ENCODE measurements at regions not wholly inside any gene's neighbourhood (a gene's known extent, or its start where the extent isn't known, plus 50 kb on each side); places are given as distances from the start of the nearest gene placed in this dataset.

DNA sequence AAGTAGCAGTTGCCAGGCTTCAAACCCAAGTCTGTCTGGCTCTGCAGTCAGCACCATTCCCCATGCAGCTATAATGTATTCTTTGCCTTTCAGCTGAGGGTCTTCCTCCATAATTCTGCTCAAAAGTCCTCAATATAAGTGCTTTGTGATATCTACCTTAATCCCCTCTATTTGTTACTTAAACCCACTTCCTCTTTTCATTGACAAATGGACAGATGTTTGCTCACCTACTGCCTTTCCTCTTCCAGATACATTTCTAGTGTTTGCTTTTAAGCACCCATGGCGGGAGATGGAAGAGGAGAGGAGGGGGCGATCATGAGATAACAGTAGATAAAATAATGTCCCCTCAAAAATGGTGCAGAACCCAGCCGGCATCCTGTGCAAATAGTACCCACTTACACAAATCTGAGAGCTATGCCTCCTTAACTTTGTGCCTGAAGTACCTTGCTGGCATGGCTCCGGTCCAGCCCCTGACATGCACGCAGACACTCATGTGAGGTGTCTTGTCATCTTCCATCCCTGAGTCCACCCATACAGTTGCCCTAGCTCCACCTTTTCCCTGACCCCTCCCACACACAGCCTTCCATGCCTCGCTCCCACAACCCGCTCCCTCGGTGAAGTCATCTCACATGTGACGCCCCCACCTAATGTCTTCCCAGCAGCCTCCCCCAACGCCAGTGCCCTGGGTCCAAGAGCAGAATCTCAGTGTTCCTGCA is 109.6 kb downstream of the TRIM29 start:
- Mint-ChIP-seq H3K9me3 (no peaks in the 10 kb centered on the region), H3K4me3 (no peak overlapping the region), H3K4me1 (no peaks in the 10 kb centered on the region), H3K36me3 (ENCODE audit: low read depth) (no peaks in the 10 kb centered on the region), H3K27ac (no peak overlapping the region), H3K27me3 (peaks cover 2% of the 10 kb centered on the region)
- ChIA-PET CTCF (no interaction called here), POLR2A (no interaction called here)
- no peak for DNase-seq

DNA sequence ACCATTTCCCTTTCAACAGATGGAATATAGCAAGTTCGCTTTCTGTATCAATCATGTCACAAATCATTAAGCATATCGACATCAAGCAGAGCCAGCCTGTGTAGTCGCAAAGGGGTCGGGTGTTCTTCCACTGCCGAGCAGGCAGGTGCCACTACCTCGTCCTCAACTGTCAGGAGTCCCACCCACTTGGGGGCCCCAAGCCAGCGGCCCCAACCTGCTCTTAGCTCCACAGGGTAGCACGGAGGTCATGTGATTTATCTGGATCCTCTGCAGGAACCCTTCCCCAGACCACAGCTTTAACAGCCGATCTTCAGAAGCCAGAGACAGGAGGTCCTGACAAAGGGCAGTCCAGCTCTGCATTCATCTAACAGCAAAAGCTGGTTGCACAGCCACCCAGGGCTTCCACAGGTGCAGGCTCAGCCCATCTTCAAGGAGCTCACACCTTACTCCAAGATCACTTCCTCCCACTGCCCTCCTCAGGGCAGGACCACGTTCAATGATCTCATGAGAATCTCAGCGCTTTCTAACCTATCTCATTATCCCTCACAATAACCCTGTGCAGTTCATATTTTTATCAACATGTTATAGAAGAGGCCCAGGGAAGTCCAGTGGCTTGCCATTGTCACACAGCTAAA is 110.2 kb downstream of the TRIM29 start:
- peaks cover 2% of the 10 kb centered on the region for H3K27me3 Mint-ChIP-seq
- POLR2A ChIA-PET: no interaction called here
- H3K4me1 Mint-ChIP-seq: no peaks in the 10 kb centered on the region
- H3K9me3 Mint-ChIP-seq: no peaks in the 10 kb centered on the region
- CTCF ChIA-PET: no interaction called here
- no peak overlapping the region for H3K4me3 Mint-ChIP-seq
- DNase-seq: no peak
- no peak overlapping the region for H3K27ac Mint-ChIP-seq
- no peaks in the 10 kb centered on the region for H3K36me3 Mint-ChIP-seq (ENCODE audit: low read depth)

DNA sequence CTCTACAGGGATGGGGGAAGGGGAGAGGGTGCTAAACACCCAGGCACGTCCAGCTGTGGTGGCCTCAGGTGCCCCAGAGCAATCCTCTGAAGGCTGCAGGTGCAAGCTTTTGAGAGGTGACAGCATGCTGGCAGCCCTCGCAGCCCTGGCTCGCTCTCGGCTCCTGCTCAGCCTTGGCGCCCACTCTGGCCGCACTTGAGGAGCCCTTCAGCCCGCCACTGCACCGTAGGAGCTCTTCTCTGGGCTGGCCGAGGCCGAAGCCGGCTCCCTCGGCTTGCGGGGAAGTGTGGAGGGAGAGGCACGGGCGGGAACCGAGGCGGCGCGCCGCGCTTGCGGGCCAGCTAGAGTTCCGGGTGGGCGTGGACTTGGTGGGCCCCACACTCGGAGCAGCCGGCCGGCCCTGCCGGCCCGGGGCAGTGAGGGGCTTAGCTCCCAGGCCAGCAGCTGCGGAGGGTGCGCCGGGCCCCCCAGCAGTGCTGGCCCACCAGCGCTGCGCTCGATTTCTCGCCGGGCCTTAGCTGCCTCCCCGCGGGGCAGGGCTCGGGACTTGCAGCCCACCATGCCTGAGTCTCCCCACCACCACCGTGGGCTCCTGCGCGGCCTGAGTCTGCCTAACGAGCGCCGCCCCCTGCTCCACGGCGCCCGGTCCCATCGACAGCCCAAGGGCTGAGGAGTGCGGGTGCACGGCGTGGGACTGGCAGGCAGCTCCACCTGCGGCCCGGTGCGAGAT is 112.1 kb downstream of the TRIM29 start:
- Mint-ChIP-seq H3K9me3 (no peaks in the 10 kb centered on the region), H3K4me1 (no peaks in the 10 kb centered on the region), H3K36me3 (ENCODE audit: low read depth) (no peaks in the 10 kb centered on the region), H3K27me3 (peaks cover 2% of the 10 kb centered on the region), H3K27ac (no peak overlapping the region), H3K4me3 (no peak overlapping the region)
- no peak for DNase-seq
- ChIA-PET POLR2A (no interaction called here), CTCF (interaction anchor here (0.7 kb wide), 1 partner anchor 260 kb away, joined by 6 read pairs; no protein-coding TSS in a partner anchor)

DNA sequence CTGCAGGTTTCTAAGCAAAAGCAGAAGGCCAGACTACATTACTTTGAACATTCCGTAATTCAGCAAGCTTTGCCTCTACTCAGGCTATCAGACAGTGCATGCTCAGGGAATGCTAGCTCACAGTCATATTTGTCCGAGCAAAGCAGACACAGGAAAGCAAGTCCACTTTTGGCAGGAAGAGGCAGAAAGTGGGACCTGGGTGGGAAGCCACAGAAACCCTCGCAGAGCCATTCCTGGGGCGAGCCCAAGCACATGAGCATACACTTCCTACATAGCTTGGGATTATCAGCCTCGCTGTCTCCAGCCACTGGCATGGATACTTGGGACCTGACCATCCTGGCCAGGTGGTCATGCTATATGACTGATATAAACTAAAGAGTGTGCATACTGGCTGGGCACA is 113.3 kb downstream of the TRIM29 start:
- H3K36me3 Mint-ChIP-seq (ENCODE audit: low read depth): no peaks in the 10 kb centered on the region
- peaks cover 3% of the 10 kb centered on the region for H3K27me3 Mint-ChIP-seq
- H3K4me1 Mint-ChIP-seq: no peaks in the 10 kb centered on the region
- no peaks in the 10 kb centered on the region for H3K9me3 Mint-ChIP-seq
- no peak for DNase-seq
- H3K4me3 Mint-ChIP-seq: no peak overlapping the region
- CTCF ChIA-PET: no interaction called here
- no peak overlapping the region for H3K27ac Mint-ChIP-seq
- POLR2A ChIA-PET: no interaction called here

DNA sequence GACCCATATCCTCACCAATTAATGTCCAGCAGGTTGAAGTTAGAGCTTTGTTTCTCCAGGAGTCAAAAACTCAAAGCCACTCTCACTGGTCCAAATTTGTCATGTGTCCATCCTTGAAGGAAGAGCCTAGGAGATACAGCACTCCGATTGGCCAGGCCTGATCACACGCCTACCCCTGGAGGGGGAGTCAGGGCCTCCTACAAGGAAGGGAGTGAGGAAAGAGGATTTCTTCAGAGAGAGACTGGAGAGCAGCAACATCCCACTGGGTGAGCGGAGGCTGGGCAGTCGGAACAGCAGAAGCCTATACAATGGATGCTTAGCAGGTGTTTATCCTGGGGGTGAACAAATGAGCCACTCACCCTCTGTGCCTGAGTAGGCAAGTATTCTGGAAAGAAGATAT is 113.9 kb downstream of the TRIM29 start:
- POLR2A ChIA-PET: no interaction called here
- no peak for DNase-seq
- H3K27me3 Mint-ChIP-seq: peaks cover 3% of the 10 kb centered on the region
- H3K27ac Mint-ChIP-seq: no peak overlapping the region
- no peaks in the 10 kb centered on the region for H3K9me3 Mint-ChIP-seq
- no peaks in the 10 kb centered on the region for H3K36me3 Mint-ChIP-seq (ENCODE audit: low read depth)
- H3K4me3 Mint-ChIP-seq: no peak overlapping the region
- no peaks in the 10 kb centered on the region for H3K4me1 Mint-ChIP-seq
- CTCF ChIA-PET: no interaction called here

DNA sequence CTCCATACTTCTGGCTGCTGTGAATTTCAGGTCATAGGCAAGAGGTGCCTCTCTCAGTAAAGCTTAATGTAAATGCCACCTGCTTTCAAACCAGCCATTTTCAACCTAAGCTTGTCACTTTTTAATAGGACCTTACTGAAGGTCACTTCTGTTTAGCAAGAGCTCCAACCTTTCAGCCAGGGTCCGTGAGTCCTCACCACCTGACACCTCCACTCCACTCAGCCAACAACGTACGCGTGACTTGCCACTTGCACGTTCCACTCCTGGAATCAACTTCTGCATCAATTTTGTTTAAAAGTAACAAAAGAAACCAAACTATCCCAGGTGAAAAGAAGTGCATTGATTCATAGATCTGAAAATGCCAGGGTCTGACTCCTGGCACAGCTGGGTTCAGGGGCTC is 114.4 kb downstream of the TRIM29 start:
- no peaks in the 10 kb centered on the region for H3K9me3 Mint-ChIP-seq
- H3K27me3 Mint-ChIP-seq: peaks cover 3% of the 10 kb centered on the region
- no peak overlapping the region for H3K4me3 Mint-ChIP-seq
- H3K27ac Mint-ChIP-seq: no peak overlapping the region
- ChIA-PET POLR2A (no interaction called here), CTCF (no interaction called here)
- no peaks in the 10 kb centered on the region for H3K36me3 Mint-ChIP-seq (ENCODE audit: low read depth)
- no peaks in the 10 kb centered on the region for H3K4me1 Mint-ChIP-seq
- no peak for DNase-seq

DNA sequence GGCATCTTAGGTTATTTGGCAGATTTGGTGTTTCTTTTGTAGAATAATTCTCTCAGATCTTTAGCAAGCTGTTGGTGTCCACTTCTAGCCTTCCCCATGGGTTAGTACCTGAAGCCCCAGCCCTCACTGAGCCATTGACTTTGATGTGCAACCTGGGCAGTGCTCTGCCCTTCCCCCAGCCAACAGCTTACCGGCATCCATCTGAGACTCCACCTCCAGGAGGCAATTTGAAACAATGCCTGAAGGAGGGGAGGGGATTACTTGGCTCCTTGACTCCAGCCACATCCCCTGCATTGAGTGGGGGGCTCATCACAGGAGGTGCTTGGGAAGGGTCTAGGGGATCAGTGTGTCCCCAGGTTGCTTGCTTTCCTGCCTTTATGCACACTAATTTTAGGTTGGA is 114.8 kb downstream of the TRIM29 start:
- Mint-ChIP-seq H3K36me3 (ENCODE audit: low read depth) (no peaks in the 10 kb centered on the region), H3K4me3 (no peak overlapping the region), H3K27ac (no peak overlapping the region), H3K27me3 (peaks cover 3% of the 10 kb centered on the region), H3K4me1 (no peaks in the 10 kb centered on the region), H3K9me3 (no peaks in the 10 kb centered on the region)
- DNase-seq: no peak
- ChIA-PET CTCF (no interaction called here), POLR2A (no interaction called here)

DNA sequence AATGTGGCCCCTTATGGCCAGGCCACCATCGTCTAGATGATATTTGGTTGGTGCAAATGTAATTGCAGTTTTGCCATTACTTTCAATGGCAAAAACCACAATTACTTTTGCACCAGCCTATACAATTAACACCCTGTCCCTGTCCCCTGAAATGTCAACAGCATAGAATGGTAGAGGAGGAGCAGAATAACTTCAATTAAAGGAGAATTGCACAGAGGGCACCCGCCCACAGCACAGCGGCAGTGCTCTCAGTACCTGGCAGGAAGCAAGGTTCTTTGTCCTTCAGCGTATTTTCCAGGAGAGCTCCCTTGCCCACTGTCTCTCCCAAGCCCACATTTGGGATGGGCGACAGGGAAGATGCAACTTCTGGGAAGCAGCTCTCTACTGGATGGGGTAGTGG is 115.3 kb downstream of the TRIM29 start:
- POLR2A ChIA-PET: no interaction called here
- no peaks in the 10 kb centered on the region for H3K36me3 Mint-ChIP-seq (ENCODE audit: low read depth)
- H3K9me3 Mint-ChIP-seq: no peaks in the 10 kb centered on the region
- no peak for DNase-seq
- CTCF ChIA-PET: no interaction called here
- no peak overlapping the region for H3K4me3 Mint-ChIP-seq
- H3K4me1 Mint-ChIP-seq: no peaks in the 10 kb centered on the region
- H3K27ac Mint-ChIP-seq: no peak overlapping the region
- peaks cover 4% of the 10 kb centered on the region for H3K27me3 Mint-ChIP-seq

GRCh38 chr11:120021978-120022377 is 115.9 kb downstream of the TRIM29 start:
- ChIA-PET POLR2A (no interaction called here), CTCF (no interaction called here)

DNA sequence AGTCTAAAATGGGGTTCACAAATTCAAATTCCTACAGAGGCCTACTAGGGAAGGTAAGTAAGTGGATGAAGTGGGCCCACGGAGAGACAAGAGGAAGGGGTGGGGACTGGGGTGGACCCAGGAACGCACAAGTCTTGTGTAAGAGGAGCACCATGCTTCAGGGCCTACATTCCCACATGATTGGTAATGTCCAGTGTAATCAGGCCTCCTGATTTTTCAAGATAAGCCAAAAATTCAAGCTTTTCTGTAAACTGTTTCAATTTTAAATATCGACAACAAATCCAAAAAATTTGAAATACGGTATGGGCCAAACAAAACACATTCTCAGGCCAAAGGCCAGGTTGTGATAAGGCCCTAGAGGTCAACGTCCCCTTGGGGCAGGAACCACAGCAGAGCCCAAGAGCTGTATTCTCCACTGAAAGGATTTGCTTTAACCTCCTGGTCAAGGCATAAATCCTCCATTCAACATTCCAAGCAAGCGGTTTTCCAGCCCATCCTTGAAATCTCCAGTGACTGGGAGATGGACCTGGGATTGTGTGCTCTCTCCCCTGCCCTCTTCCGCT is 116.4 kb downstream of the TRIM29 start:
- ChIA-PET CTCF (no interaction called here), POLR2A (no interaction called here)
- Mint-ChIP-seq H3K4me1 (no peaks in the 10 kb centered on the region), H3K27ac (no peak overlapping the region), H3K36me3 (ENCODE audit: low read depth) (no peaks in the 10 kb centered on the region), H3K27me3 (peaks cover 13% of the 10 kb centered on the region), H3K4me3 (no peak overlapping the region), H3K9me3 (no peaks in the 10 kb centered on the region)
- DNase-seq: no peak

More at GRCh38 chr11:120021978-120022377, 115.9 kb downstream of the TRIM29 start:
- Mint-ChIP-seq H3K27me3 (peaks cover 8% of the 10 kb centered on the region), H3K4me1 (no peaks in the 10 kb centered on the region), H3K36me3 (ENCODE audit: low read depth) (no peaks in the 10 kb centered on the region), H3K27ac (no peak overlapping the region), H3K4me3 (no peak overlapping the region), H3K9me3 (no peaks in the 10 kb centered on the region)
- DNase-seq: no peak

DNA sequence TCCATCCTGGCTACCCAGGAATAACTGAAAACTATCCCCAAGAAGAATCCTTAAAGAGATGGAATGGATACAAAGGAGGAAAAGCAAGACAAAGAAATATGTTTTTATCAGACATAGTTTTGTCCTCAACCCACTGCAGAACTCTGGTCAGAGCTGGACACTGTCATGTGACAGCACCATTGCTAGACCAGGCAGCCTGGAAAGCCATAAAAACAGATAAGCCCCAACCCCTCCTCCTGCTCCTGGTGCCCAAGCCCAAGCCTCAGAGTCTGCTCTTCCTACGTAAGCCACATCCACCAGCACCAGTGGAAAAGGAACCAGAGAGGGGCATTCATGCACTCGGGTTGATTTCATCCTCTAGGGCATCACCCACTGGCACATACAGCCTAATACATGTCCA is 116.9 kb downstream of the TRIM29 start:
- DNase-seq: no peak
- Mint-ChIP-seq H3K9me3 (no peaks in the 10 kb centered on the region), H3K4me1 (no peaks in the 10 kb centered on the region), H3K27me3 (peaks cover 16% of the 10 kb centered on the region), H3K4me3 (no peak overlapping the region), H3K36me3 (ENCODE audit: low read depth) (no peaks in the 10 kb centered on the region), H3K27ac (peak overlapping the region; percentile 65)
- ChIA-PET POLR2A (no interaction called here), CTCF (no interaction called here)

DNA sequence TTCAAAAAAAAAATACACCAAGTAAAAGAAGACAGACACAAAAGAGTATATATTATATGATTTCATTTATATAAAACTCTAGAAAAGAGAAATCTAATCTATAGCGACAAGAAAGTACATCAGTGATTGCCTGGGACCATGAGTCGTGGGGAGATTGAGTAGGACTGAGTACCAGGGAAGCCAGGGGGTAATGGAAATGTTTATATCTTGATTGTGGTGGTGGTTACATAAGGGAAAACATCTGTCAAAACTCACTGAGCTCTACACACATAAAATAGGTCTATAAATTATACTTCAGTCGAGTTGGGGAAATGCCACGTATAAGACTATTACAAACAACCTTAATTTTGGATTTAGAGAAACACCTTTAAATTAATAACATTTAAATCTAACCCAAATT is 117.4 kb downstream of the TRIM29 start:
- Mint-ChIP-seq H3K9me3 (no peaks in the 10 kb centered on the region), H3K27me3 (peaks cover 21% of the 10 kb centered on the region), H3K36me3 (ENCODE audit: low read depth) (no peaks in the 10 kb centered on the region), H3K4me3 (no peak overlapping the region), H3K4me1 (no peaks in the 10 kb centered on the region), H3K27ac (no peak overlapping the region)
- ChIA-PET POLR2A (no interaction called here), CTCF (no interaction called here)
- no peak for DNase-seq

DNA sequence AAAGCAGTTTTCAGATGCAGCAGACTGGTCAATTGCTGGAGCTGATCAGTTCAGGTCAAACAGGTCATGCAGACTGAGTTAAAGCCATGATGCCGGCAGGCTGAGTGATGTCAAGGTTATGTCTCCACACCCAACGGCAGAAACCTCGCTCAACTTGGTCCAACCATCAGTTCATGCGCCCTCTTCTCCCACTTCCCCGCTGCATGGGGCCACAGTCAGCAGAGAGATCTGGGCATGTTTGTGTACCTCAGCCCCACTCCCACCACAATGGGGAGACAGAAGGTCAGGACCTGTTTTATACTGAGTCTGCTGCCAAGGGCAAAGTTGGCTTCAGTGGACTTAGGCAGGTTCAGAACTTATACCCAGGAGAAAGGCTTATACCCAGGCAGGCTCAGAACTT is 118.7 kb downstream of the TRIM29 start:
- CTCF ChIA-PET: no interaction called here

More for the DNA sequence above, 118.7 kb downstream of the TRIM29 start:
- Mint-ChIP-seq H3K27me3 (peaks cover 34% of the 10 kb centered on the region), H3K4me3 (no peak overlapping the region), H3K9me3 (no peaks in the 10 kb centered on the region), H3K27ac (no peak overlapping the region), H3K4me1 (no peaks in the 10 kb centered on the region), H3K36me3 (ENCODE audit: low read depth) (no peaks in the 10 kb centered on the region)
- POLR2A ChIA-PET: no interaction called here
- no peak for DNase-seq
